Testis (tissue), 2 donors: ENCODE measurements at regions not wholly inside any gene's neighbourhood (a gene's known extent, or its start where the extent isn't known, plus 50 kb on each side); places are given as distances from the start of the nearest gene placed in this dataset.

Experiments
- DNase-seq: peaks from one replicate; pipeline ENCODE4 v3.0.0-alpha.2; 2019
- H3K27ac ChIP-seq, 2 donors: fragments of 200-600 bp; sonication (generic); one replicate each; pipeline ENCODE4 v1.5.1; 2019
- H3K27me3 ChIP-seq: fragments of 200-600 bp; sonication (generic); one replicate; pipeline ENCODE4 v1.5.1; 2019
- H3K36me3 ChIP-seq: fragments of 200-600 bp; sonication (generic); one replicate; pipeline ENCODE4 v1.5.1; 2017; ENCODE audit warnings: low read depth; ENCODE audit errors: missing control alignments
- H3K4me1 ChIP-seq: fragments of 200-600 bp; sonication (generic); one replicate; pipeline ENCODE4 v1.5.1; 2019
- H3K4me3 ChIP-seq, 2 donors: fragments of 200-600 bp; sonication (generic); one replicate each; pipeline ENCODE4 v1.5.1; 2017 to 2019
- H3K9me3 ChIP-seq: fragments of 200-600 bp; sonication (generic); one replicate; pipeline ENCODE4 v1.5.1; 2017
- CTCF ChIP-seq, 3 experiments: fragments of 450-650 bp in 2 of 3; fragments of 200-600 bp in 1 of 3; sonication (generic) in 1 of 3; IDR thresholded peaks; one replicate each; pipeline ENCODE4 v1.5.1; 2016 to 2019; ENCODE audit warnings: antibody characterized with exemption in 3 of 3, mild to moderate bottlenecking in 2 of 3, moderate library complexity in 1 of 3
- POLR2A ChIP-seq: fragments of 450-650 bp; IDR thresholded peaks from one replicate; pipeline ENCODE4 v1.6.1; 2017; ENCODE audit warnings: antibody characterized with exemption, mild to moderate bottlenecking, moderate library complexity
- WGBS, 2 donors: methylation state at CpG; one replicate each; pipeline ENCODE4 v1.1.5; 2018; 5-methylcytosine and 5-hydroxymethylcytosine counted together
- intact Hi-C: fragments of 100-400 bp; cut with DNase I; formaldehyde crosslinking; loops from one replicate; pipeline ENCODE4 v1.15.1; 2023; ENCODE audit warnings: low total_unique reads

- no peaks in the 10 kb centered on the region for H3K4me1 ChIP-seq
- WGBS, 2 donors = 67 to 81% methylated on average over 1 of the region's 1 CpG
- no peaks in the 10 kb centered on the region for H3K36me3 ChIP-seq
- H3K27ac ChIP-seq = no peak overlapping the region
- DNase-seq = peak; percentile 18
- no peak overlapping the region for H3K4me3 ChIP-seq
- no peaks in the 10 kb centered on the region for H3K27me3 ChIP-seq
- TF ChIP-seq CTCF (IDR thresholded peaks at IDR 0.05) (peak in 2 of 3 experiments; percentile 24 to 39), POLR2A (no peak)
- H3K9me3 ChIP-seq = no peaks in the 10 kb centered on the region
- intact Hi-C loops = no loop called here
Measured at GRCh38 chr10:56823849-56824248, 462.8 kb upstream of the ZWINT start.

- Histone ChIP-seq H3K4me3 (no peak overlapping the region), H3K4me1 (no peaks in the 10 kb centered on the region), H3K27ac (no peak overlapping the region), H3K9me3 (no peaks in the 10 kb centered on the region), H3K36me3 (no peaks in the 10 kb centered on the region), H3K27me3 (no peaks in the 10 kb centered on the region)
- TF ChIP-seq POLR2A (no peak), CTCF (IDR thresholded peaks at IDR 0.05) (no peak)
- intact Hi-C loops = no loop called here
- WGBS, 2 donors = 0 to 21% methylated on average over 1 of the region's 1 CpG
- DNase-seq = no peak
Measured at GRCh38 chr10:56805022-56805421, 444.0 kb upstream of the ZWINT start.

- intact Hi-C loops = no loop called here
- no peak for TF ChIP-seq CTCF (IDR thresholded peaks at IDR 0.05)
- no peak for TF ChIP-seq POLR2A
- H3K27ac ChIP-seq = no peak overlapping the region
- 79 to 87% methylated on average over 3 of the region's 3 CpGs for WGBS, 2 donors
- DNase-seq = no peak
- no peaks in the 10 kb centered on the region for H3K4me1 ChIP-seq
- H3K4me3 ChIP-seq = no peak overlapping the region
- no peaks in the 10 kb centered on the region for H3K36me3 ChIP-seq
- no peaks in the 10 kb centered on the region for H3K27me3 ChIP-seq
- H3K9me3 ChIP-seq = no peaks in the 10 kb centered on the region
Measured at GRCh38 chr10:56785292-56785691, 424.2 kb upstream of the ZWINT start.

GRCh38 chr10:56782503-56782902, 421.4 kb upstream of the ZWINT start:
- Histone ChIP-seq H3K36me3 (no peaks in the 10 kb centered on the region), H3K4me1 (no peaks in the 10 kb centered on the region), H3K27ac (no peak overlapping the region), H3K9me3 (no peaks in the 10 kb centered on the region), H3K27me3 (no peaks in the 10 kb centered on the region), H3K4me3 (no peak overlapping the region)
- 65 to 71% methylated on average over 4 of the region's 4 CpGs for WGBS, 2 donors
- no peak for DNase-seq
- intact Hi-C loops = no loop called here
- no peak for TF ChIP-seq POLR2A
- TF ChIP-seq CTCF (IDR thresholded peaks at IDR 0.05) = no peak

- H3K27me3 ChIP-seq = no peaks in the 10 kb centered on the region
- no peak overlapping the region for H3K27ac ChIP-seq
- intact Hi-C loops = no loop called here
- no peak overlapping the region for H3K4me3 ChIP-seq
- DNase-seq = no peak
- H3K36me3 ChIP-seq = no peaks in the 10 kb centered on the region
- TF ChIP-seq POLR2A (no peak), CTCF (IDR thresholded peaks at IDR 0.05) (no peak)
- 88 to 91% methylated on average over 1 of the region's 1 CpG for WGBS, 2 donors
- no peaks in the 10 kb centered on the region for H3K9me3 ChIP-seq
- H3K4me1 ChIP-seq = no peaks in the 10 kb centered on the region
Measured at GRCh38 chr10:56771343-56771742, 410.3 kb upstream of the ZWINT start.
